Activated T-cell treated with anti-CD3 and anti-CD28 coated beads for 1 hour (primary cell): ENCODE measurements at regions not wholly inside any gene's neighbourhood (a gene's known extent, or its start where the extent isn't known, plus 50 kb on each side); places are given as distances from the start of the nearest gene placed in this dataset.

ENCODE experiments used
- DNase-seq: peaks from one replicate; pipeline ENCODE4 v3.0.0-alpha.2; 2020; ENCODE audit warnings: low read depth

DNA sequence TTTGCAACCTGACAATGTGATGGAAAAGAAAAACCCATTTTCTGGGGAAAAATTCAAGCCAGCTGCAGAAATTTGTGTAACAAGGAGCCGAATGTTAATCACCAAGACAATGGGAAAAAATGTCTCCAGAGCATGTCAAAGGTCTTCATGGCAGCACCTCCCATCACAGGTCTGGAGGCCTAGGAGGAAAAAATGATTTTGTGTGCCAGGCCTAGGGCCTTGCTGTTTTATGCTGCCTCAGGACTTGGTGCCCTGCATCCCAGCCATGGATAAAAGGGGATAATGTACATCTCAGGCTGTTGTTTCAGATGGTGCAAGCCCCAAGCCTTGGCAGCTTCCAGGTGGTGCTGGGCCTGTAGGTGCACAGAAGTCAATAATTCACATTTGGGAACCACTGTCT is 747.7 kb downstream of the C6orf118 start:
- DNase-seq = no peak

DNA sequence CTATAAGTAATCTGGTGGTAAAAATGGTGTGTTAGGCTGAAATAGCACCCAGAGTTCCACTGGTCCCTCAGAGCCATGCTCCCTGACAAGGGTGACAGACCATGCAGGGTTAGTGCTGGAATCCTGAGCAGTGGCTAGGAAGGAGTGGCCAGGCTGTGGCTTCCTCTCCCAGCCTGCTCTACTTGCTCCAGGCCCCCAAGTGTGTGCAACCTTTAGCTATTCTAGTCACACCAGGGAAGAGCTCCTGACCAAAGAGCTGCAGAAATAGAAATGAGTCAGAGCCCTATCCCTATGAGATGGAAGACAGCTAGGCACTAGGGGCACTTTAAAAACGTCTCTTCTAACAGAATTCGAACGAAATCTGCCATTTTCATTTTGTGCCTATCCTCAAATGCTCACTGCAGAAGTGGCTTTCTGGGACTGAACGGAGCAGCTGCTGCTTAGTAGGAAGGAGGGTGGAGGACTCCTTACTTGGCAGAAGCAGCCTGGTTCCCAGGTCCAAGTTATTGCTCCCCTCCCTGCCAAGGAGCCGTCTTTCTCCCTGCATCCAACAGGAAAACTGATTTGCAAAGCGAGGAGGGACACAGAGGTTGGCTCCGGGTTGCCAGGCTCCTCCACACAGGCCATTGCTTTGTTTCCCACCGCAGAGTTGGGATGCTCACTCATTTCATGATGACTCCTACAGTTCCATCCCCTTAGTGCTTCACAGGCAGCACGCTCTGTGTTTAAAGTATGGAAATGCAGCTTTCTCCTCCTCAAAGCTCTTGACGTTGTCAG is 754.5 kb downstream of the C6orf118 start:
- DNase-seq = no peak

DNA sequence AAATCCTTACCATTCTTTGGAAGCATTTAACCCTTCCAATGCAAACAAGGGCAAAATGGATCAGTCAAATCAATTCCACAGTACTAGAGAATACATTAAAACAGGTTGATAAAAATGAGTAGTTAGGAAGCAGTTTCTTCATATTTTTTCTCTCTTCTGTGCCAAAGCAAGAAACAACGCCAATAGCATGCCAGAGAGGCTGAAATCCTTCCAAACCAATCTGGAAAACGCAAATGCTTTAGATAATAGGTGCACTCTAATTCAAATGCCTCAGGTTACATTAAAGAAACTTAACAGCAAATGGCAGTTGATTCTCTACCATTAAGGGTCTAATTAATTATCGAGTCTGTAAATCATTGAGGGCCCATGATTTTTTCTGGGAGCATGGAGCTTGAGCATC is 755.2 kb downstream of the C6orf118 start:
- no peak for DNase-seq

DNA sequence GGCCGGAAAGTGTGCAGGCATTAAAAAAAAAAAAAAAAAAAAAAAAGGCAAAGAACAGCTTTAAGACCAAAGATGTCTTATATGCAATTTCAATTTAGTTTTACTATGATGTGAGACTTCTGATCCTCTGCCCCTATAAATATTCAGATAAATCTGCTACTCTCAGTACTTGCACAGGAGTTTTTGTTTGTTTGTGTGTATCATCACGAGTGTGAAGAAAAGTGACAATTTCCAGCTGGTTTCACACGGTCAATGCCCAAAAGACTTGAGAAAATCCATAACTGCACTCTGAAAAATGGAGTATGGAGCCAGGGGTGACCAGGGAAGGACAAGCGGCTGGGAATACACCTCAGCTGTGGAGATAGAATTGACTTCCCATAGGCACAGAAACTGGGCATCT is 757.7 kb downstream of the C6orf118 start:
- no peak for DNase-seq

DNA sequence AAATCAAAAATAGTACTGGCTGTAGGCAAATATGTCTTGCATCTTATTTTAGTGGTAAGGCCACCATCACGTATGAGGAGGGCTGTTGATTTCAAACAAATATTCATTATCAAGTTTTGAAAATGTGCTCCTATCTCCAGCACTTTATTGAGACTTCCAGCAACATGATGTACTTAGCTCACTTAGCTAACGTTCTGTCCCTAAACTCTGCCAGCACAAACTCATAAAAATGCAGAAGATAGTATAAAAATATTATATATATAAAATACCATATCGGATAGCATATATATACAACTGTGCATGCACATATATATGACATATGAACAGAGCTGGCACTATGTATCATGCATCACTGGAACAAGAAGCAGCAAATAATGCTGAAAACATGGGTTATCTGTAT is 762.3 kb downstream of the C6orf118 start:
- no peak for DNase-seq

DNA sequence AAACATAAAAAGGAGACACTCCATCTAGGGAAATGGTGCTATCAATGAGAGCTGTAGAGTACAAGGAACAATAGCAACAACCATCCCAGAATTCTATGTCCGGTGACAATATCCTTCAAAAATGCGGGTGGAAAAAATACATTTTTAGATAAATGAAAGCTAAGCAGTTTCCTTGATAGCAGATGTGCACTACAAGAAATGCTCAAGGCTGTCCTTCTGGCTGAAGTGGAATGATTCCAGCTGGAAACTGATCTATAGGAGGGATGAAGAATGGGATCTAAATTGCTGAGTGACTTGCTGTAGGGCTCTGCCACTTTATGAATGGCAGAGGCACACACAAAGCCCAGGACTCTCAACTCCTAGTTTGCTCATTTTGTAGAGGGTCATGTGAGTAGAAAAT is 763.1 kb downstream of the C6orf118 start:
- no peak for DNase-seq

DNA sequence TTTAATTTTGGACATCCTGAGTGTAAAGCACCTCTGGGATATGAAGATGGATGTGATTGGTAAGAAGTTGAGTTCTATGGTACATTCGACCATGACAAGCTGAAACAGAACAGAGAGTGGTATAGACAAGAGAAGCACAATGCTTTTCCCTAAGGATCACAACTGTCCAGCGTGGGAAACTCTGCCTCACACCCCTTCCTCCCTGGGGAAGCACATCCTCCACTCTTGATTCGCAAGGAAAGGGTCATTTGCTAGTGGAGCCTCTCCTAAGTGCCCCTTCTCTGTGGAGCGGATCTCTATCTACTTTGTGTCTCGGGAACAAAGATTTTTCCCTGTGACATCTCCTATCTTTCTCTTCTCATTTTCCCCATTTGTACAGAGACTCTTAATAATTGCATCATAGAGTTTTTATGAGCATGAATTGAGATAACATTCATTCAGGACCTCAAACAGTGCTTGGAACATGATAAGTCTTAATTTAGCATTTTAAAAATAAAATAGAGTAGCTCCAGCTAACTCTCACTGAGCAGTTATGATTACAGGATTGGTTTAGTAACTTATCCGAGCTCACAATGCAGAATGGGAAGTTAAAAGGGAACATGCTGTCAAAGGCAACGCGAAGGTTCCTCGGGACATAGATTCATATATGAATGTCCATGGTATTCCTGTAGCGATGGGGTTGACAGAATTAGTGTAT is 775.2 kb downstream of the C6orf118 start:
- DNase-seq = no peak

DNA sequence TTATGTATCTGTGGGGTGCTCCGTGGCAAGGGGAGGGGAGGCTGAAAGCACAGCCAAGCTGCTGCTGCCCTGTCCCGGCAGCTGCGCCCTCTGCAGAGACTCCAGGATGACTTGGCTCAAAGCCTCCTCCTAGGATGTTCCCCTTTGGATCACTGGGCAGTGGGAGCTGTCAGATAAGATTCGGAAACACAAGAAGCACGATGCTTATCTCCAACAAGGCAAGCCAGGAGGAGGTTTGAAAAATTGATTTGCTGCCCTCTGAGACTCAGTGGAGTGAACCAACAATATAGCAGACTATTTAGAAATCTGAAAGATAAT is 776.4 kb downstream of the C6orf118 start:
- no peak for DNase-seq

DNA sequence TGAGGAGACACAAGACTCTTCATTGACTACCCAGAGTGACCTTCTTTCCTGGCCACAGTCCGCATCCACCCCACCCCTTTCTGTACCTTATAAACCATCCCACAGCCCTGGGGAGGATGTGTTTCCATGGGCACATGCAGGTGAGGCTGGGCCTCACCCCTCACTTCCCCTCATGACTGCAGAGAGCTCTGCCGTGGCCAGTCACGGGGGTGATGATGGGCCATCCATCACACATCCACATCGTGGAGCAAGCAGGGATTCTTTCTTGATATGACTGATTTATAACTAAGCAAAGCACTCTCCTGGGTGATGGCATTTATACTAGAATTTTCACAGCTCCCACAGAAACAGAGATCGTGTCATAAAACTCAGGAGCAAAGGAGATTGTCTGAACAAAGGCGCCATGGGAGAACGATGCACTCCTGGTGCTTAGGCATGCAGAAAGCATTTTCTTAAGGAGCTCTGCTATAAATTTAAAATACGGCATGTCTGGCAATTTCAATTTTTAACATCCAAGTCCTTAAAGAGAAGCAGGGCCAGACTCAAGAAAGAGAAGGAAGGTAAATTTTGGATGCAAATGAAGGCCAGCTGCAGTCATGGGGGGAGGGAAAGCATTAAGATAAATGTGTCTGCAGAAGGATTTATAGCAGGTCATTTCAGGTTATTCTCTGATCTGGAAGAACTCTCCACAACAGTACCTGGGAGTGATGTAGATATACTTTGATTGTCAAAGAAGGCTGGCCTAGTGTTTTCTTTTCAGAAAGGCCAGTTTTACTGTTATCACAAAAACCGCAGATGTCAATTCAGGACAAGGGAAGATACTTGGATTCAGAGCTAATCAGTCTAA is 777.0 kb downstream of the C6orf118 start:
- no peak for DNase-seq

DNA sequence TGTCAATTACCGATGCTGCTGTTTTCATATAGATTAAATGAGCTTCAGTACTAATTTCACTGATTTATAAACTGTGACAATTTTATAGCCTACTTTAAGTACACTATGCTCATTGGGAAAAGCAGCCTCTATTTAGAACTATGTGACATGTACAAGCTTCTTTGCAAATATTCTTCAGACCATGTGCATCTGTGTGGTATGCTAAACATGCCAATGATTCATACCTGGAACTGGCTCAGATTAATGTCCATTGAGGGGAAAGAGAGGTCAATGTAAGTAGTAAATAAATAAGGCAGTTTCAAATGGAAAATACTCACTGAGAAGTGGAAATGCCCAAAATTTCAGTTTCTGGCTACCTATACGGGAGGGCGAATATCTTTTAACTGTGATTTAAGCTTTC is 777.7 kb downstream of the C6orf118 start:
- no peak for DNase-seq

DNA sequence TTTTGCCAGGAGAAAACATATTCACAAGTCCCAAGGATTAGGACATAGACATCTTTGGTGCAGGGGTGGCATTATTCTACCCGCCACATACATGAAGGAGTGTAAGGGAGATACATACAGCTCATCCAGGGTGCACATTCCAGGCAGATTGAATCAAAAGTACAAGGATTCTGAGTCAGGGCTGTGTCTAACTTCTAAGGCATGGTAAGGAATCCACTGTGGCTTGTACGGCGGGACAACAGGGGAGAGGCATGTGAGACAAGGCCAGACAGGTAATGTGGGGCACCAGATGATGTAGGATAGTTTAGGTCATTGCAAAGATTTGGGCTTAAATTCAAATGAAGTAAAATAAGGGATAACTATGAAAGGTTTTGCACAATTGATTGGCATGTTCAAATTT is 780.9 kb downstream of the C6orf118 start:
- no peak for DNase-seq

DNA sequence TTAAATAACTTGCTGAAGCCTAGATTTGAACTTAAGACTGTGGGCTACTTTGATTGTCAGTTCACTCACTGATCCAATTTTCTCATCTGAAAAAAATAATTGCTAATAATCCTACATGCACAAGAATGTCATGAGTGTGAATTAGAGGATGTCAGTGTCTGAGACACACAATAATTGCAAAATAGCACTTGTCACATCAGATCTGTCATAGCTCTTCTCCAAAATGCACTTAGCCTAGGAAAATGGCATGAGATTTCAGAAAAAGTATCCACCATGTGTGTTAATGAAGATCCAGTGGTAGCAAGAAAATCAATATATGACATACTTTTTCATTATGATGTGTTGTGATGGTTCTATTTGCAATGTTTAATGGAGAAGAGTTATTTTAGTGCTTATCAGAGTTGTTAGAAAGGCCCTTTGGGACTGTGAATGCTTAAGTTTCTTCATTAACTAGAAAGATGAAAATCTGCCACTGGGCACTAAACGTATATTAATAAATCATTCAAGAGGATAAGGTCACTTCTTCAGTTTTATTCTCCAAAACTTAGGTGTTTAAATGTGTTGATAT is 786.2 kb downstream of the C6orf118 start:
- no peak for DNase-seq

DNA sequence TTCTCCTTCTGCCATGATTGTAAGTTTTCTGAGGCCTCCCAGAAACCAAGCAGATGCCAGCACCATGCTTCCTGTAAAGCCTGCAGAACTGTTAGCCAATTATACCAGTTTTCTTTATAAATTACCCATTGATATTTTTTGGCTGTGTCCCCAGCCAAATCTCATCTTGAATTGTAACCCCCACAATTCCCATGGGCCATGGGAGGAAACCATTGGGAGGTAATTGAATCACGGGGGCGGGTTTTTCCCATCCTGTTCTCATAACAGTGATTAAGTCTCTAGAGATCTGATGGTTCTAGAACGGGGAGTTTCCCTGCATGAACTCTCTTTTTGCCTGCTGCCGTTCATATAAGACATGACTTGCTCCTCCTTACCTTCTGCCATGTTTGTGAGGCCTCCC is 788.5 kb downstream of the C6orf118 start:
- no peak for DNase-seq

DNA sequence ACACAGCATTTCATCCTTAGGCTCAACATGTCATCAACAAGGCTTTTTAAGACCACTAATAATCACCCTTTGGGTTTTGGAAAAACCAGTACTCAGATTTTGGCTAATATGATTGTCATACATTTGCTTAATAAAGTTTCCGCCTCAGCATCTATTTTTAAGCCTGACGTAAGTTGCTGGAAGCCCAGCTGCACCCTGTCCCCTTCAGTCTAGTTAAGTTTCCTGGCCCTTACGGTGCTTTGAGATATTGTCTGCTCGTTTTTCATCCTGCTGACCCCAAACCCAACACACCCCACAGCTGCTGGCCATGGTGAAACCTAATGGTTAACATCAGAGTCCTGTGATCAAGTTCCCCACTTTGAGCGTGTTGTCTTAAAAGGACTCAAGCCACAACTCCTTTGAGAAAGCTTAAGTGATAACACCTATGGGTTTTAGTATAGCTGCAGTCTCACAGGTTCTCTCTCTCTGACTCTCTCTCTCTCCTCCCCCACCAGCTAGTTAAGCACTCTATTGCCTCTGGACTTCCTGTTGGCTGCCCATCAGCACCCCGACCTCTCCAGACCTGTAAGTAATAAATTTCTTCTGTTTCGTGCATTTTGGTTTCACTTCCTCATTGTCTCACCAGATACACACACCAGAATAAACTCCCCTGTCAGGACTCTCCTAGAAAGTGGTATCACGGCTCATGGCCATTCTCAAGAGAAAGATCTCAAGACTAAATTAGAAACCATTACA is 802.0 kb downstream of the C6orf118 start:
- DNase-seq = no peak

DNA sequence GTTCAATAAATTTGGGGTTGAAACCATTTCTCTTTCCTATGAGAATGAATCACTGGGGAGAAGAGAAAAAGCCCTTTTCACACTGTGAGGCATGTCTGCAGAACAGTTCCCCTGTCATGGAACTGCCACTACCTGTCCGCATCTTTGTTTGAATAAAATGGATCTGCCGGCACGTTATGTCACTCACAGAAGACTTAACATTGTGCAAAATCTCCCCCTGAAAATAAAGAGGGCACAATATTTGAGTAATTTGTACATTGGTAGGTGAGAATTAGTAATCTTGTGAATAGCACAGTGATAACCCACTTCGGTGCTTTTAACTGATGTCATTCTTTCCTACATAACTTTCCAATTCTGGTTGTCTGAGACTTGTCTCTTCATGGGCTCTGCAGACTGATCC is 804.0 kb downstream of the C6orf118 start:
- no peak for DNase-seq

DNA sequence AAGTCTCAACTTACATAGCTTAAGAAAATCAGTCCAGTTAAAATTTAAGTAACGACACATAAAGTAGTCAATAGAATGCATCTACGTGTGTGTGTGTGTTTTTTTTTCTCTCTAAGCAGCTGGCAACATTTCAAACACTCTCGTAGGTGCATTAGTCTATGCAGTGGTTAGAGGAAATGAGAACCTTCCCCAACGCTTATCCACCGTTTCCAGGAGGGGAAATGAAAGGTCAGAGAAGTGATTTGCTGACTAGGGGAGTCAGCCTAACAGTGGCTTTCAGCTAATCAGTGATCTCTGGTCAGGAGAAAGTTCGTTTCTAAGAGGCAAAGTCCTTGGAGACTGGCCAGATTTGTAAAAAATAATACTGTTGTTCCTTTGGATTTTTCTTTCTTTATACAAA is 806.6 kb downstream of the C6orf118 start:
- no peak for DNase-seq

DNA sequence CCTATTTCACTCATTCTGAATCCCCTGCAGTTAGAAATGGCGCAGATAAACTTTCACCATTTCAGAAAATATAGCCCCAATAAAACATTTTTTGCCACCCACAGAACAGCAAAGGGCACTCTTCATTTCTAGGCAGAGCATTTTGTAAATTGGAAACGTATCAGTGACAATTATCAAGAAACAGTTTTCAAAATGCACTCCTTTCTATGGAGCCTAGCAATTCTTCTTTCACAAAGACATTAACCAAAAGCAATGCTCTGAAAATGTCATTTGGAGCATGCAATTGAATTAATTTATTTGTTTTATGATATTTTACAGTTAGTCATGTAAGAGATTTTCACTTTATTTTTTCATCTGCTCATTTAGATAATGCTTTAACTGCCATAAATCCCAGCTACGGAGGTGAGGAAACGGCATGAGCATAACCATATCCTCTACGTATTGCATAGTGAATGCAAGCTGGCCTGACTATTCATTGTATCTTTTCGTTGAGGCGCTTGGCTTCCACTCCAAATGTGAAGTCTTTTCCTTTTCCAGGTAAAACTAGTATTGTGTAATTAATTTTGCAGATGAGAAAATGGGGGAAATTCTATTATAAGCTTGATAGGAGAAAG is 813.4 kb downstream of the C6orf118 start:
- no peak for DNase-seq

DNA sequence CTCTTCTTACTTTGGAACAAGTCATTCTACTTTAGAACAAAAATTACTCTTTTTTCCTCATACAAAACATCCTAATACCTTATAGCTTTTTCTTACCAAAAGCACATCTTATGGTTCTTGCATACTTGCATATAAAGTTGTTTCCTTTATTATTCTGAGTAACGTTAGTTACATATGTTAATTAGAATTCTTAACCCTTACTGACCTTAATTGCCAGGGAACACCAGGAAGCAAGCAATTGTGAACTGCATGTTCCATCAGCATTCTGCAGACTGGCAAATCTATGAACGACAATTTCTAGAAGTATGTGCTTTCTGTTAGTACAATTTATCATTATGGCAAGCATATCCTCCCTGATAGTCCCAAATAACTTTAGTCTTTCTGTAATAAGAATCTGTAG is 831.0 kb downstream of the C6orf118 start:
- DNase-seq = no peak

DNA sequence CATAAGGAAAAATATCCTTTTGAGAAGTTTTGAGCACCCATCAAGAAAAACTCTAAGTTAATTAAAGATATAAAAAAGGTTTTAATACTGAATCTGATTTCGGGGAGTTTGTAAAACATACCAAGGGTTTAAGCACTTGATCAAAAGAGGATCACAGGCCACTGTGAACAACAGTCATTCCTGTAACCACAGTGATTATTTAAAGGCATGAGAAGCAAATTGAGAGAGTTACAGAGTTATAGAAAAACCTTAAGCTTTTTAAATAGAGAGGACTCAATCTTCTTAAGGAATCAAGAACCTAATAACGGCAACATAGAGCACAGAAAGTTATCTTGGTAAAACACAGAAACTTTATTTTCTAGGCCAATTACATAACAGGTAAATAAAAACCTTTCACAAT is 831.6 kb downstream of the C6orf118 start:
- DNase-seq = no peak

DNA sequence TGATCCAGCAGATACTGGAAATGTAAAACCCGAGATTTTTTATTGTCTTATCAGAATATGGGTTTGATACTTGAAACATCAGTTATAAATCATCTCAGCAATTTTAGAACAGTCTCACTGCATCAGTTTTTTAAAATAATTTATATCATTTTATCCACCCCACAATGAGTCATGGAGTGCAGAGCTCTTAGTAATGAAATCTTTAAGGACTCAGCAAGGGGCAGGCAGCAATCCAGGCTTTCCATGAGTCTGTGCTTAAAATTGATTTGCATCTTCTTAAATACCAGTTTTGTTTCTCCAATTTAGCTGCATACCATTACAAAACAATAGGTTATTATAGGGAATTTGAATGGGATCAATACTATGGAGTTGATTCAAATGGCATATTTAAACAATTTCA is 832.3 kb downstream of the C6orf118 start:
- DNase-seq = no peak

DNA sequence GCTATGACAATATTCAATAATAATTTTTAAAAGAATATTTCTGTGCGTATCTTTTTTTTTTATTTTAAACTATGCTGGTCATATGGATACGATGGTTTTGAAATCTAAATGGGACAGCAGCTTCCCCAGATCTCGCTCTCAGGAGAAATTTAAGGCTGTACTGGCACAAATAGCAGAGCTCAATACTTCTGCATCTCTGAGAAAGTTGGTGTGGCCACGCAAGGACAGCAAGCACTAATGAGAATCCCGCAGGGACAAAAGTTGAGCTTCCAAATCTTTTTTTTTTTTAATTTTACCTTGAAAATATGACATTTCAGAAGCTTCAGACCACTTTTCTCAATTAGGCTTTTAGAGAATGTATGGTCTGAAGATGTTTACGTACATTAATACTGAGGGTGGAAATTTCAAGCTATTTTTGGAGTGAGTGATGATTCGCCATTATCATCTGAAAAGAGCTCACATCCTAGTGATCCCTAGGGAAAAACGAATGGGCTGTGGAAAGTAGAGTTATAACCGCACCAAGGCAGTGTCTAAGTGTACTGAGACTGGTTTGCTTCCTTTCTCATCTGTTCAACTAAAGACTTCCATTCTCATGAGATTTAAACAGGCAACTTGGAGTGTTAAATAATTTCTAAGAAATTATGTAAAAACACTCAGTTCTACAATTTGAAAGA is 840.0 kb downstream of the C6orf118 start:
- DNase-seq = no peak
